Spleen (tissue), 11 donors: ENCODE measurements at regions not wholly inside any gene's neighbourhood (a gene's known extent, or its start where the extent isn't known, plus 50 kb on each side); places are given as distances from the start of the nearest gene placed in this dataset.

Source experiments
- DNase-seq: peaks from one replicate; pipeline ENCODE4 v3.0.0-alpha.2; 2020
- H3K27ac ChIP-seq, 8 donors: fragments of 200-600 bp; sonication (generic) in 7 of 8; 1 replicate in 4 of 8; 2 replicates in 4 of 8; pipeline versions ENCODE4 v1.5.0 to v1.8.0; 2016 to 2021; ENCODE audit warnings: inconsistent platforms in 4 of 8, mild to moderate bottlenecking in 4 of 8, moderate library complexity in 1 of 8
- H3K27me3 ChIP-seq, 7 donors: fragments of 200-600 bp; sonication (generic) in 6 of 7; replicated peaks in 1 of 7; 1 replicate in 4 of 7; 2 replicates in 3 of 7; pipeline versions ENCODE4 v1.5.0 to v1.8.0; 2016 to 2021; ENCODE audit warnings: inconsistent platforms in 3 of 7, mild to moderate bottlenecking in 1 of 7
- H3K36me3 ChIP-seq, 6 donors: fragments of 200-600 bp; sonication (generic) in 5 of 6; 1 replicate in 4 of 6; 2 replicates in 2 of 6; pipeline versions ENCODE4 v1.5.0 to v1.8.0; 2016 to 2021; ENCODE audit warnings: inconsistent platforms in 2 of 6
- H3K4me1 ChIP-seq, 6 donors: fragments of 200-600 bp; sonication (generic) in 5 of 6; 1 replicate in 3 of 6; 2 replicates in 3 of 6; pipeline versions ENCODE4 v1.5.0 to v1.8.0; 2016 to 2021; ENCODE audit warnings: inconsistent platforms in 3 of 6
- H3K4me3 ChIP-seq, 8 donors: fragments of 200-600 bp; sonication (generic) in 7 of 8; 1 replicate in 4 of 8; 2 replicates in 4 of 8; pipeline versions ENCODE4 v1.5.0 to v1.8.0; 2016 to 2021; ENCODE audit warnings: inconsistent platforms in 4 of 8, mild to moderate bottlenecking in 4 of 8, moderate library complexity in 2 of 8
- H3K9me3 ChIP-seq, 8 donors: fragments of 200-600 bp; sonication (generic) in 7 of 8; 1 replicate in 4 of 8; 2 replicates in 4 of 8; pipeline versions ENCODE4 v1.5.0 to v1.8.0; 2016 to 2021; ENCODE audit warnings: inconsistent platforms in 4 of 8
- POLR2A ChIP-seq, 3 donors: fragments of 450-650 bp; IDR thresholded peaks; one replicate each; pipeline ENCODE4 v1.5.1; 2017; ENCODE audit warnings: antibody characterized with exemption in 3 of 3, mild to moderate bottlenecking in 1 of 3
- POLR2AphosphoS5 ChIP-seq, 3 donors: sonication (generic); formaldehyde crosslinking; IDR thresholded peaks; one replicate each; pipeline ENCODE4 v1.5.1; 2017; ENCODE audit warnings: antibody characterized with exemption in 3 of 3
- WGBS, 5 donors: extraction: QIAGEN DNeasy Blood & Tissue Kit in 3 of 5; methylation state at CpG; one replicate each; pipeline versions ENCODE4 v1.1.5 to v1.1.7; 2013 to 2018; 5-methylcytosine and 5-hydroxymethylcytosine counted together
- intact Hi-C: fragments of 100-400 bp; cut with DNase I; formaldehyde crosslinking; loops from one replicate; pipeline ENCODE4 v1.15.0; 2023; ENCODE audit warnings: low total_unique reads
- TF ChIP-seq, protein P1 (sequence below), 11 experiments: fragments of 200-600 bp in 7 of 11; fragments of 450-650 bp in 4 of 11; sonication (generic) in 4 of 11; IDR thresholded peaks in 8 of 11; conservative IDR thresholded peaks in 3 of 11; 1 replicate in 7 of 11; 2 replicates in 4 of 11; pipeline versions ENCODE4 v1.4.0 to v1.8.0; 2016 to 2021; ENCODE audit warnings: antibody characterized with exemption in 11 of 11, inconsistent platforms in 4 of 11, mild to moderate bottlenecking in 1 of 11
- donor health status: healthy with polysubstance abuse.
- donor health status: DM: no; HTN: no; CAD: no; lungs with moderate emphysema.
- donor health status: DM: no; HTN: no; CAD: no.
- donor health status: Bipolar disorder and iron deficiency.
- donor health status: healthy.
- donor health status: DM: no; HTN: no; CAD: no.
- donor health status: DM: yes; HTN: yes; CAD: no.

DNA sequence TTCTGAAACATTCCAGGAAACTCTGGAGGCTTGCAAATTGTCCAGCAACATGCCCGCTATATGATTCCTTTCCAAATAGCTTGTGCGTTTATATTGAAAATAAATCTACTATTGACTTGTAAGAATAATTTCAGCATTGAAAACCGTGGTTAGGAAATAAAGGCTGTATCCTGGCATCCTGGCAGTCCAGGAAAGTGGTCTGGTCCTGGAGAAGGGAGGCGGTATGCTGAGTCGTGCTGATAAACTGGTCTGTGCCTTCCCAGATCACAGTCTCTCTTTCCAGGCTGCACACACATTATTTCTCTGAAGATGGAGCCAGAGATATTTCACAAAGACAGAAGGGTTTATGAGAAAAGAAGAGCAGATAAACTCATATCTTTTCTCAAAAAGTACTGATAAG lies 350.1 kb upstream of the COBL start:
- intact Hi-C loops = no loop called here
- TF ChIP-seq POLR2AphosphoS5 (IDR thresholded peaks at IDR 0.05) (no peak), POLR2A (IDR thresholded peaks at IDR 0.05) (no peak)
- TF ChIP-seq, protein P1, sequence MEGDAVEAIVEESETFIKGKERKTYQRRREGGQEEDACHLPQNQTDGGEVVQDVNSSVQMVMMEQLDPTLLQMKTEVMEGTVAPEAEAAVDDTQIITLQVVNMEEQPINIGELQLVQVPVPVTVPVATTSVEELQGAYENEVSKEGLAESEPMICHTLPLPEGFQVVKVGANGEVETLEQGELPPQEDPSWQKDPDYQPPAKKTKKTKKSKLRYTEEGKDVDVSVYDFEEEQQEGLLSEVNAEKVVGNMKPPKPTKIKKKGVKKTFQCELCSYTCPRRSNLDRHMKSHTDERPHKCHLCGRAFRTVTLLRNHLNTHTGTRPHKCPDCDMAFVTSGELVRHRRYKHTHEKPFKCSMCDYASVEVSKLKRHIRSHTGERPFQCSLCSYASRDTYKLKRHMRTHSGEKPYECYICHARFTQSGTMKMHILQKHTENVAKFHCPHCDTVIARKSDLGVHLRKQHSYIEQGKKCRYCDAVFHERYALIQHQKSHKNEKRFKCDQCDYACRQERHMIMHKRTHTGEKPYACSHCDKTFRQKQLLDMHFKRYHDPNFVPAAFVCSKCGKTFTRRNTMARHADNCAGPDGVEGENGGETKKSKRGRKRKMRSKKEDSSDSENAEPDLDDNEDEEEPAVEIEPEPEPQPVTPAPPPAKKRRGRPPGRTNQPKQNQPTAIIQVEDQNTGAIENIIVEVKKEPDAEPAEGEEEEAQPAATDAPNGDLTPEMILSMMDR (IDR thresholded peaks at IDR 0.05 in 8 of 11, conservative IDR thresholded peaks at IDR 0.05 in 3 of 11) = no peak

GRCh38 chr7:51666266-51666665 lies 349.7 kb upstream of the COBL start:
- DNase-seq = no peak
- WGBS, 5 donors = 16 to 42% (median 33%) methylated on average over 3 of the region's 3 CpGs
- intact Hi-C loops = no loop called here
- Histone ChIP-seq H3K27ac (no peak overlapping the region), H3K4me3 (no peak overlapping the region), H3K27me3 (no peaks in the 10 kb centered on the region), H3K9me3 (peaks cover 0 to 9% (median under 1%) of the 10 kb centered on the region in 8 donors), H3K4me1 (no peaks in the 10 kb centered on the region), H3K36me3 (no peaks in the 10 kb centered on the region)
- no peak for TF ChIP-seq POLR2AphosphoS5 (IDR thresholded peaks at IDR 0.05)
- TF ChIP-seq POLR2A (IDR thresholded peaks at IDR 0.05) = no peak
- TF ChIP-seq, protein P1 (IDR thresholded peaks at IDR 0.05 in 8 of 11, conservative IDR thresholded peaks at IDR 0.05 in 3 of 11) = no peak

More for the DNA sequence above, 350.1 kb upstream of the COBL start:
- H3K27me3 ChIP-seq = no peaks in the 10 kb centered on the region
- peaks cover 0 to 9% (median 1%) of the 10 kb centered on the region in 8 donors for H3K9me3 ChIP-seq
- no peaks in the 10 kb centered on the region for H3K4me1 ChIP-seq
- H3K27ac ChIP-seq = no peak overlapping the region
- no peak overlapping the region for H3K4me3 ChIP-seq
- H3K36me3 ChIP-seq = no peaks in the 10 kb centered on the region
- no peak for DNase-seq
- WGBS, 5 donors = 50 to 60% (median 53%) methylated on average over 5 of the region's 5 CpGs

DNA sequence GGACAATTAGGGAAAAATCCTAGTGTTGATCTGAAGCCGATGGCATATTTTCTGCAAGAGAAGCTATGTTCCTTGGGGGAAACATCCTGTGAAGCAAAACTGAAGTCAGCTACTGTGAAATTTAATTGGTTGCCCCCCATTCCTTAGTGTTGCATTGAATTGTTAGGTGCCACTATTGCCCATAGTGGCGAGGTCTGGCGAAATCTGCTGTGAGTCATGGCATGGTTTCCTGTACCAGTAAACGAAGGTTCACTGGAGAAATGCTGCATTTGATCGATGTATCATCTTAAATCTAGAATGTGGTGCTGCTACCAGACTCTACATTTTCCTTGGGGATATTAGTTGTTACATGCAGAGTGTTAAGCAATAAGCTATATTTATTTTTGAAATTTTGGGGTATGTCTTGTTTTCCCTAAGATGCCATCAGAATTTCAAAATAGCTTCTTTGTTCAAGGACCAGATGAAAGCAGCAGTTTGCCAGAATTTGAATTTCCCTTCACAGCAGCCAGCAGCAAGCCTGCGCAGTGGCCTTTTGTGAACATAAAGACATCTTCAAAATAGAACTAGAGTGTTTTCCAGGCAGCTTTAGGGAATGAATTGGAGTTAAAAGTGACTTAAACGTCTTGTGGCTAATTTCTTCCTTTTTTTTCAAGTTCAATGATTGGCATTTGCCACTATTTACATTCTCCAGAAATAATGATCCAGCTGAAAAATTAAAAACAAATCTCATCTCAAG lies 348.6 kb upstream of the COBL start:
- DNase-seq = no peak
- no peak overlapping the region for H3K4me3 ChIP-seq
- no peaks in the 10 kb centered on the region for H3K36me3 ChIP-seq
- intact Hi-C loops = no loop called here
- H3K9me3 ChIP-seq = peaks cover 0 to 9% (median 2%) of the 10 kb centered on the region in 8 donors
- H3K27ac ChIP-seq = no peak overlapping the region
- H3K27me3 ChIP-seq = no peaks in the 10 kb centered on the region
- TF ChIP-seq POLR2A (IDR thresholded peaks at IDR 0.05) (no peak), POLR2AphosphoS5 (IDR thresholded peaks at IDR 0.05) (no peak)
- TF ChIP-seq, protein P1 (IDR thresholded peaks at IDR 0.05 in 8 of 11, conservative IDR thresholded peaks at IDR 0.05 in 3 of 11) = no peak
- no peaks in the 10 kb centered on the region for H3K4me1 ChIP-seq
- 68 to 81% (median 76%) methylated on average over 7 of the region's 7 CpGs for WGBS, 5 donors

- Histone ChIP-seq H3K4me3 (no peak overlapping the region), H3K27ac (no peak overlapping the region), H3K27me3 (no peaks in the 10 kb centered on the region), H3K4me1 (no peaks in the 10 kb centered on the region), H3K9me3 (peaks cover 0 to 18% (median 0%) of the 10 kb centered on the region in 8 donors), H3K36me3 (no peaks in the 10 kb centered on the region)
- intact Hi-C loops = no loop called here
- TF ChIP-seq POLR2AphosphoS5 (IDR thresholded peaks at IDR 0.05) (no peak), POLR2A (IDR thresholded peaks at IDR 0.05) (no peak)
- TF ChIP-seq, protein P1 (IDR thresholded peaks at IDR 0.05 in 8 of 11, conservative IDR thresholded peaks at IDR 0.05 in 3 of 11) = no peak
- DNase-seq = no peak
- 91 to 95% (median 92%) methylated on average over 7 of the region's 7 CpGs for WGBS, 5 donors
These were observed 343.9 kb upstream of the COBL start for GRCh38 chr7:51660516-51660915.
